ENCODE measurements at regions not wholly inside any gene's neighbourhood (a gene's known extent, or its start where the extent isn't known, plus 50 kb on each side); places are given as distances from the start of the nearest gene placed in this dataset.

DNA sequence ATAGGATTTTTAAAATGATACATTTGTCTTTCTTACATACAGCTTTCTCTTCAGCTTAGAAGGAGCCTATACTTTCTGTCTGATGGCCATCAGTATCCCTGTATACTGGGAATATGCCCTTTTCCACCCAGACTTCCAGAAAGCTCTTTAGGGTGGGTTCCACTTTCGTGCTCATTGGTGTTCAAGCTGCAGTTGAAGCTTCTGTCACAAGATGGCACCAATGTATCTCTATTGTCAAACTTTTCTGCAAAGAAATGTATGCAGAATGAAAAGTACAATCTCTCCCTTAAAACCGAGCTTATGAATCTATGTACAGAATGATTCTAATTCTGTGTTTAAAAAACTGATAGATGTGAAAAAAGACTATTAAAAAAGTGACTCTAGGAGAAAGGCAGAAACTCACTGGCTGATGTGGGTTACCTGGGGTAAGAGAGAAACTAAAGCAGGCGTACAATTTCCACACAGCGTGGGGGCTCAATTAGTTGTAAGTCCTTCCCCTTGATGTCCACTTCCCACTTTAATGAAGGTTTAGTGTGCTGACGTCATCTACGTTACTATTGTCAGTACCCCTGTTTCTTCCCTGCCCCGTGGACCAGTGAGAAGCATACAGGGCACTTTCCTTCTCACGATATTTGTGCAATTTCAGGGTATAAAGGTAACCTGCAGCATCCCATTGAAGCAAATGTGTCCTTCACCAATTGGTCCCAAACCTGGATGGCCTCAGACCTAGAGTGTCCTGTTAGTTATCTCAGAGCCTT, 57.3 kb upstream of the TCEAL2 start:
- peak in 1 of 6 donors; percentile 20 for DNase-seq

DNA sequence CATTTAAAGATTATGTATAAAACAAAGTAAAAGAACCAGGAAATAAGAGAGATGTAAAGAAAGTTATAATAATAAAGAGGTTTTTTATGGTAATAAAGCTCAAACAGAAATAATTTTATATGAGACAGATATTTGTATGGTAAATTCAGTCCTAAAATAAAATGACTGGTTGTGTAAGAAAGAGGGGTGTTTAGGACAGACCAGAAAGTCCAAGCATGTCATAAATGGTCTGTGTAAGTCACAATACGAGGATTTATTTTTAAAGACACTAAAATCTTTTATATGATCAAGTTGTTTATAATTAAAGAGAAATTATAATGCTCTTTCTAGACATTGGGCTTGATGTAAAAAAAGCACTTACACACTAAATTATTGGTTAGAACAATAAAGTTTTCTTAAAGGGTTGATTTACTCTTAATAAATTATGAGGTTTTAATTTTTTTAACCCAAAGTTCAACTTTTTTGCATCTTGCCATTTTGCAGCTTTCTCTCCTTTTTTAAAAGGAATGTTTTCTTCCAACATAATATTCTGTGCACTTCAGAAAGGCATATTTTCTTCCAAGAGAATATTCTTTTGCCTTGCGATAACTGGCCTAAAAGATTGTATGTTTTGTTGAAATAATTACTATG, 61.9 kb upstream of the TCEAL2 start:
- WGBS, 2 donors, result 81 to 88% methylated on average over 2 of the region's 2 CpGs
- no peaks in the 10 kb centered on the region for H3K4me1 ChIP-seq
- no peak for FAIRE-seq
- peaks cover 0 to 6% (median 4%) of the 10 kb centered on the region in 4 donors for H3K27me3 ChIP-seq
- DNase-seq, result no peak
- intact Hi-C loops (cut with DNase I), result no loop called here
- TF ChIP-seq CTCF (IDR thresholded peaks at IDR 0.05), result no peak
- H3K27ac ChIP-seq, result no peak overlapping the region
- ATAC-seq, result no peak
- H3K36me3 ChIP-seq, result no peaks in the 10 kb centered on the region
- H3K9me3 ChIP-seq, result no peaks in the 10 kb centered on the region
- no peak overlapping the region for H3K4me3 ChIP-seq

More for the DNA sequence above, 57.3 kb upstream of the TCEAL2 start:
- no peak overlapping the region for H3K27ac ChIP-seq
- no peak overlapping the region for H3K4me3 ChIP-seq
- no peaks in the 10 kb centered on the region for H3K4me1 ChIP-seq
- FAIRE-seq, result peak; percentile 60
- intact Hi-C loops (cut with DNase I), result no loop called here
- peaks cover 0 to 9% (median 5%) of the 10 kb centered on the region in 4 donors for H3K27me3 ChIP-seq
- no peaks in the 10 kb centered on the region for H3K9me3 ChIP-seq
- ATAC-seq, result peak in 2 of 4 donors; percentile 37 to 55
- 44 to 47% methylated on average over 8 of the region's 8 CpGs for WGBS, 2 donors
- peak in 2 of 4 donors; percentile 26 to 41 for TF ChIP-seq CTCF (IDR thresholded peaks at IDR 0.05)
- no peaks in the 10 kb centered on the region for H3K36me3 ChIP-seq

DNA sequence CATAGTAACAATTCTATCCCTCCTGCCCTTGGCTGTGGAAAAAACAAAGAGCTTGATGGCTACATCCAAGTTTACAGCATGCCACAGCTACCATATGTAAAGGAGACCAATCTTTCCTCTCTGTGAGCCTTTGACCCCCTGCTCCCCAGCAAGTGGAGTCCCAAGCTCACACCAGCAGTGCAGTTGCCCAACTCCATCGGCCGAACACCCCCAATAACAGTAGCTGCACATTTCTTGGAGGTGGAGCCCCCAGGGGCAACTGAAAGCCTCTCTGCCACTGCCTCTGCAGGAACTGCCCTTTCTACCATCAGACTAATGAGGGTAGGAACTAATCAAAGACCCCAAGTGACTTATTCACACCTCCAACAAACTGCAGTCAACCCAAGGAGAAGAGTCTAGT, 81.0 kb upstream of the TCEAL2 start:
- Histone ChIP-seq H3K27me3 (no peaks in the 10 kb centered on the region), H3K9me3 (no peaks in the 10 kb centered on the region), H3K27ac (no peak overlapping the region), H3K4me3 (no peak overlapping the region), H3K36me3 (no peaks in the 10 kb centered on the region), H3K4me1 (no peaks in the 10 kb centered on the region)
- DNase-seq, result peak in 1 of 6 donors; percentile 10
- intact Hi-C loops (cut with DNase I), result no loop called here
- no peak for TF ChIP-seq CTCF (IDR thresholded peaks at IDR 0.05)
- WGBS, 2 donors, result 50 to 51% methylated on average over 2 of the region's 2 CpGs
- ATAC-seq, result no peak
- no peak for FAIRE-seq

- TF ChIP-seq CTCF (IDR thresholded peaks at IDR 0.05), result no peak
- ATAC-seq (no peak), DNase-seq (peak in 1 of 6 donors; percentile 12), FAIRE-seq (no peak)
- Histone ChIP-seq H3K27ac (no peak overlapping the region), H3K27me3 (peaks cover 0 to 3% (median 0%) of the 10 kb centered on the region in 4 donors), H3K4me1 (no peaks in the 10 kb centered on the region), H3K9me3 (no peaks in the 10 kb centered on the region), H3K36me3 (no peaks in the 10 kb centered on the region), H3K4me3 (no peak overlapping the region)
- intact Hi-C loops (cut with DNase I), result no loop called here
- WGBS, 2 donors, result 50 to 82% methylated on average over 3 of the region's 3 CpGs
Measured at GRCh38 chrX:102043380-102043779, 82.1 kb upstream of the TCEAL2 start.

All from pancreas (tissue), 10 donors.